Endothelial cell of umbilical vein (primary cell): ENCODE measurements at regions not wholly inside any gene's neighbourhood (a gene's known extent, or its start where the extent isn't known, plus 50 kb on each side); places are given as distances from the start of the nearest gene placed in this dataset.

ENCODE experiments used
- BruUV-seq: library from RNA; stranded (reverse); fragments of 400-500 nt; replicated peaks from 2 replicates; lab custom pipeline; 2021; lab: Mats Ljungman, UMichigan
- CTCF ChIA-PET: fragments of 300-600, 350-600 bp; sonication (Branson Sonifier 250); formaldehyde crosslinking; loops from one replicate; lab custom pipeline; 2021; ENCODE audit warnings: antibody characterized with exemption, inconsistent platforms; lab: Charles Lee
- POLR2A ChIA-PET: fragments of 300-600, 350-600 bp; sonication (Branson Sonifier 250); formaldehyde crosslinking; loops from one replicate; lab custom pipeline; 2021; ENCODE audit warnings: antibody characterized with exemption, inconsistent platforms; lab: Charles Lee
- DNase-seq: peaks from one replicate; pipeline ENCODE4 v3.0.0-alpha.2; 2011; ENCODE audit warnings: low read depth, low spot score
- FAIRE-seq: peaks from 2 replicates; lab custom pipeline; 2011; peaks lifted over from hg19 to GRCh38; lab: Jason Lieb, UNC
- H2AFZ ChIP-seq: 2 replicates; pipeline ENCODE4 v1.6.0; 2012; ENCODE audit warnings: low read depth, low read length, control low read depth, inconsistent platforms
- H3K27ac ChIP-seq: 2 replicates; pipeline ENCODE4 v1.5.1; 2011; ENCODE audit warnings: low read depth, mild to moderate bottlenecking, control low read depth, low read length, moderate library complexity; ENCODE audit not compliant: insufficient read depth
- H3K27me3 ChIP-seq, 2 experiments: 2 replicates each; pipeline versions ENCODE4 v1.6.0 to v1.6.1; 2011; ENCODE audit warnings: low read length in 2 of 2, mixed read lengths in 1 of 2; ENCODE audit not compliant: control insufficient read depth in 2 of 2, insufficient read depth in 2 of 2
- H3K36me3 ChIP-seq, 2 experiments: 2 replicates in 1 of 2; 3 replicates in 1 of 2; pipeline ENCODE4 v1.5.1; 2011; ENCODE audit warnings: low read length in 2 of 2, mild to moderate bottlenecking in 1 of 2, moderate library complexity in 1 of 2; ENCODE audit not compliant: control insufficient read depth in 2 of 2, insufficient read depth in 2 of 2; ENCODE audit errors: extremely low read depth in 1 of 2
- H3K4me1 ChIP-seq: 3 replicates; pipeline ENCODE4 v1.5.1; 2011; ENCODE audit warnings: mild to moderate bottlenecking, low read length; ENCODE audit not compliant: control insufficient read depth, insufficient read depth; ENCODE audit errors: extremely low read depth
- H3K4me2 ChIP-seq: 2 replicates; pipeline ENCODE4 v1.6.1; 2011; ENCODE audit warnings: low read length, control low read depth, mixed read lengths; ENCODE audit not compliant: insufficient read depth
- H3K4me3 ChIP-seq, 3 experiments: fragments of 200-600 bp in 1 of 3; sonication (generic), shearing (Covaris generic) in 1 of 3; replicated peaks in 1 of 3; 2 replicates each; pipeline ENCODE4 v1.5.1; 2011 to 2016; ENCODE audit warnings: control low read depth in 3 of 3, low read length in 3 of 3, mild to moderate bottlenecking in 2 of 3, inconsistent platforms in 1 of 3, low read depth in 1 of 3, moderate library complexity in 1 of 3; ENCODE audit not compliant: insufficient read depth in 1 of 3
- H3K79me2 ChIP-seq: 2 replicates; pipeline ENCODE4 v1.6.0; 2012; ENCODE audit warnings: low read length, inconsistent platforms; ENCODE audit not compliant: control insufficient read depth, insufficient read depth
- H3K9ac ChIP-seq: replicated peaks from 2 replicates; pipeline ENCODE3; 2011; ENCODE audit warnings: low read length, control low read depth; ENCODE audit not compliant: insufficient read depth; ENCODE audit errors: extremely low read depth
- H3K9me1 ChIP-seq: replicated peaks from 3 replicates; pipeline ENCODE4 v1.6.0; 2011; ENCODE audit warnings: mild to moderate bottlenecking, low read length; ENCODE audit not compliant: control insufficient read depth, insufficient read depth; ENCODE audit errors: extremely low read depth
- H3K9me3 ChIP-seq: replicated peaks from 2 replicates; pipeline ENCODE4 v1.5.1; 2012; ENCODE audit warnings: low read length, inconsistent platforms; ENCODE audit not compliant: control insufficient read depth, insufficient read depth
- H4K20me1 ChIP-seq: replicated peaks from 2 replicates; pipeline ENCODE3; 2011; ENCODE audit warnings: mild to moderate bottlenecking, low read length; ENCODE audit not compliant: control insufficient read depth, insufficient read depth; ENCODE audit errors: extremely low read depth
- EZH2 ChIP-seq: IDR thresholded peaks from 2 replicates; pipeline ENCODE4 v1.6.1; 2012; ENCODE audit warnings: borderline replicate concordance, low read depth, mild to moderate bottlenecking, moderate library complexity, low read length, inconsistent platforms; ENCODE audit not compliant: severe bottlenecking
- FOS ChIP-seq: IDR thresholded peaks from 2 replicates; pipeline ENCODE4 v1.6.1; 2011; ENCODE audit warnings: mild to moderate bottlenecking, low read length, moderate library complexity, borderline replicate concordance; ENCODE audit not compliant: insufficient read depth
- GATA2 ChIP-seq: IDR thresholded peaks from 2 replicates; pipeline ENCODE4 v1.7.0; 2011; ENCODE audit warnings: low read depth, mild to moderate bottlenecking, moderate library complexity, mixed read lengths, low read length; ENCODE audit not compliant: insufficient read length, insufficient read depth
- JUN ChIP-seq: IDR thresholded peaks from 2 replicates; pipeline ENCODE4 v1.6.1; 2011; ENCODE audit warnings: borderline replicate concordance, low read depth; ENCODE audit not compliant: insufficient read length, insufficient read depth
- MYC ChIP-seq: IDR thresholded peaks from one replicate; pipeline ENCODE4 v1.6.1; 2011; ENCODE audit warnings: mild to moderate bottlenecking, low read depth, low read length
- POLR2A ChIP-seq: IDR thresholded peaks from 2 replicates; pipeline ENCODE4 v1.6.1; 2012; ENCODE audit warnings: low read depth, mild to moderate bottlenecking, control low read depth, low read length
- POLR2AphosphoS5 ChIP-seq: IDR thresholded peaks from 2 replicates; pipeline ENCODE4 v1.6.1; 2012; ENCODE audit warnings: low read depth, mild to moderate bottlenecking, control low read depth, low read length, moderate library complexity; ENCODE audit not compliant: insufficient read depth
- dilution Hi-C: fragments of 300-500 bp; cut with MboI; formaldehyde crosslinking; loops from one replicate; pipeline ENCODE4 v1.15.0; 2019; ENCODE audit warnings: low sequenced_read_pairs; ENCODE audit not compliant: extremely low pct_ligation_motif_present
- intact Hi-C: fragments of 100-400 bp; cut with micrococcal nuclease; formaldehyde crosslinking; loops from one replicate; pipeline ENCODE4 v1.10.0; 2022
- TF ChIP-seq, protein P1 (sequence below): IDR thresholded peaks from 2 replicates; pipeline ENCODE4 v1.6.1; 2011; ENCODE audit not compliant: insufficient read depth, insufficient read length
- TF ChIP-seq, protein P2 (sequence below), 2 donors: IDR thresholded peaks; 1 replicate in 1 of 2; 2 replicates in 1 of 2; pipeline ENCODE4 v1.5.1; 2011; ENCODE audit warnings: low read length in 2 of 2, mild to moderate bottlenecking in 2 of 2, moderate library complexity in 2 of 2, control low read depth in 1 of 2, inconsistent platforms in 1 of 2, low read depth in 1 of 2; ENCODE audit not compliant: insufficient read depth in 1 of 2; ENCODE audit errors: extremely low read depth in 1 of 2

DNA sequence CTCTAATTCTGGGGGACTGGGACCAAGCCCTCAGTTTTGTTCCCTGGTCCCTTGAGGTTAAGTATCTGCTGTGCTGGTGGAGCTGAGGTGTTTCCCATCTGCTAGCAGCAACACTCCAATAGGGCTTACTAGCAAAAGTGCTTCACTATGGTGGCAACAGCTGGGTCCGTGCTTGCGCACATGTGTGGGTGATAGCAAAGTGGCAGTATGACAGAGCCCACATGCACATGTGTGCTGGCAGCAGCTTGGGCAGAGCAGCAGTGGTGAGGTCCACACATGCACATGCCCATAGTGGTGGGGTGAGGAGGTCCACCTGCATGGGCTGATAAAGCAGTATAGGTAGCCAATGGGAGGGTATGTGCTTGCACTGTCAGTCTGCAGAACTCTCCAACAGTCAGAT is 1723.7 kb downstream of the SUCLG1 start:
- H2AFZ ChIP-seq: no peak overlapping the region
- no peaks in the 10 kb centered on the region for H3K4me1 ChIP-seq
- H3K4me3 ChIP-seq: no peak overlapping the region
- H4K20me1 ChIP-seq: no peaks in the 10 kb centered on the region
- H3K79me2 ChIP-seq: no peaks in the 10 kb centered on the region
- no peaks in the 10 kb centered on the region for H3K36me3 ChIP-seq
- no peak overlapping the region for H3K9ac ChIP-seq
- no peak overlapping the region for H3K4me2 ChIP-seq
- intact Hi-C loops: no loop called here
- ChIA-PET POLR2A (no interaction called here), CTCF (no interaction called here)
- no peaks in the 10 kb centered on the region for H3K9me1 ChIP-seq
- H3K27me3 ChIP-seq: no peaks in the 10 kb centered on the region
- no peak for TF ChIP-seq FOS
- no peak for TF ChIP-seq POLR2AphosphoS5
- no peak for TF ChIP-seq MYC
- no peak for TF ChIP-seq JUN
- TF ChIP-seq, protein P1, sequence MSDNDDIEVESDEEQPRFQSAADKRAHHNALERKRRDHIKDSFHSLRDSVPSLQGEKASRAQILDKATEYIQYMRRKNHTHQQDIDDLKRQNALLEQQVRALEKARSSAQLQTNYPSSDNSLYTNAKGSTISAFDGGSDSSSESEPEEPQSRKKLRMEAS: no peak
- no peak for TF ChIP-seq GATA2
- TF ChIP-seq, protein P2, sequence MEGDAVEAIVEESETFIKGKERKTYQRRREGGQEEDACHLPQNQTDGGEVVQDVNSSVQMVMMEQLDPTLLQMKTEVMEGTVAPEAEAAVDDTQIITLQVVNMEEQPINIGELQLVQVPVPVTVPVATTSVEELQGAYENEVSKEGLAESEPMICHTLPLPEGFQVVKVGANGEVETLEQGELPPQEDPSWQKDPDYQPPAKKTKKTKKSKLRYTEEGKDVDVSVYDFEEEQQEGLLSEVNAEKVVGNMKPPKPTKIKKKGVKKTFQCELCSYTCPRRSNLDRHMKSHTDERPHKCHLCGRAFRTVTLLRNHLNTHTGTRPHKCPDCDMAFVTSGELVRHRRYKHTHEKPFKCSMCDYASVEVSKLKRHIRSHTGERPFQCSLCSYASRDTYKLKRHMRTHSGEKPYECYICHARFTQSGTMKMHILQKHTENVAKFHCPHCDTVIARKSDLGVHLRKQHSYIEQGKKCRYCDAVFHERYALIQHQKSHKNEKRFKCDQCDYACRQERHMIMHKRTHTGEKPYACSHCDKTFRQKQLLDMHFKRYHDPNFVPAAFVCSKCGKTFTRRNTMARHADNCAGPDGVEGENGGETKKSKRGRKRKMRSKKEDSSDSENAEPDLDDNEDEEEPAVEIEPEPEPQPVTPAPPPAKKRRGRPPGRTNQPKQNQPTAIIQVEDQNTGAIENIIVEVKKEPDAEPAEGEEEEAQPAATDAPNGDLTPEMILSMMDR (IDR thresholded peaks at IDR 0.05; ENCODE audit: extremely low read depth in 1 of 2, insufficient read depth in 1 of 2, low read depth in 1 of 2, low read length in 2 of 2): no peak
- no peak for TF ChIP-seq POLR2A
- TF ChIP-seq EZH2: no peak
- no peak overlapping the region for H3K27ac ChIP-seq
- DNase-seq: no peak
- no TSS peak for BruUV-seq
- no peak for FAIRE-seq
- dilution Hi-C loops: no loop called here
- H3K9me3 ChIP-seq: no peaks in the 10 kb centered on the region
